Prostate gland (tissue), 2 donors: ENCODE measurements at regions not wholly inside any gene's neighbourhood (a gene's known extent, or its start where the extent isn't known, plus 50 kb on each side); places are given as distances from the start of the nearest gene placed in this dataset.

Experiments
- DNase-seq: peaks from one replicate; pipeline ENCODE4 v3.0.0-alpha.2; 2019; ENCODE audit warnings: low spot score
- H3K27ac ChIP-seq, 2 donors: fragments of 200-600 bp; sonication (generic); 2 replicates each; pipeline ENCODE4 v1.5.1; 2017 to 2019
- H3K27me3 ChIP-seq: fragments of 200-600 bp; sonication (generic); replicated peaks from 2 replicates; pipeline ENCODE4 v1.5.1; 2019; ENCODE audit not compliant: insufficient read depth
- H3K36me3 ChIP-seq, 2 donors: fragments of 200-600 bp; sonication (generic); 1 replicate in 1 of 2; 2 replicates in 1 of 2; pipeline versions ENCODE4 v1.5.1 to v1.8.1; 2017 to 2019
- H3K4me1 ChIP-seq: fragments of 200-600 bp; sonication (generic); replicated peaks from 2 replicates; pipeline ENCODE4 v1.5.1; 2019
- H3K4me3 ChIP-seq, 2 donors: fragments of 200-600 bp; sonication (generic); 2 replicates each; pipeline ENCODE4 v1.5.1; 2017 to 2019
- H3K9me3 ChIP-seq: fragments of 200-600 bp; sonication (generic); 2 replicates; pipeline ENCODE4 v1.5.1; 2017
- CTCF ChIP-seq, 4 experiments: fragments of 200-600 bp in 2 of 4; fragments of 450-650 bp in 2 of 4; sonication (generic) in 2 of 4; IDR thresholded peaks; 1 replicate in 3 of 4; 2 replicates in 1 of 4; pipeline ENCODE4 v1.5.1; 2016 to 2019; ENCODE audit warnings: antibody characterized with exemption in 4 of 4, mild to moderate bottlenecking in 2 of 4, moderate library complexity in 2 of 4
- POLR2A ChIP-seq: fragments of 450-650 bp; IDR thresholded peaks from one replicate; pipeline ENCODE4 v1.6.1; 2016; ENCODE audit warnings: antibody characterized with exemption, mild to moderate bottlenecking
- POLR2AphosphoS5 ChIP-seq: sonication (generic); formaldehyde crosslinking; IDR thresholded peaks from one replicate; pipeline ENCODE4 v1.6.1; 2017; ENCODE audit warnings: antibody characterized with exemption
- WGBS: methylation state at CpG from one replicate; pipeline ENCODE4 v1.1.5; 2018; 5-methylcytosine and 5-hydroxymethylcytosine counted together
- intact Hi-C: fragments of 100-400 bp; cut with DNase I; formaldehyde crosslinking; loops from one replicate; pipeline ENCODE4 v1.14.2; 2022

- intact Hi-C loops = no loop called here
- no peak overlapping the region for H3K4me3 ChIP-seq
- H3K9me3 ChIP-seq = no peaks in the 10 kb centered on the region
- 49% methylated on average over 19 of the region's 19 CpGs for WGBS
- no peaks in the 10 kb centered on the region for H3K4me1 ChIP-seq
- H3K27me3 ChIP-seq = no peaks in the 10 kb centered on the region
- DNase-seq = no peak
- H3K36me3 ChIP-seq = no peaks in the 10 kb centered on the region
- no peak overlapping the region for H3K27ac ChIP-seq
- TF ChIP-seq POLR2A (no peak), CTCF (IDR thresholded peaks at IDR 0.05) (no peak), POLR2AphosphoS5 (no peak)
Observed at GRCh38 chr1:37133276-37134145, 99.2 kb upstream of the GRIK3 start.

GRCh38 chr1:37134599-37134998 lies 100.3 kb upstream of the GRIK3 start:
- Histone ChIP-seq H3K36me3 (no peaks in the 10 kb centered on the region), H3K4me1 (no peaks in the 10 kb centered on the region), H3K27me3 (no peaks in the 10 kb centered on the region), H3K27ac (no peak overlapping the region), H3K9me3 (no peaks in the 10 kb centered on the region), H3K4me3 (no peak overlapping the region)
- TF ChIP-seq CTCF (IDR thresholded peaks at IDR 0.05) = no peak
- no peak for DNase-seq
- WGBS = 70% methylated on average over 4 of the region's 4 CpGs
- intact Hi-C loops = no loop called here

GRCh38 chr1:37135032-37135431 lies 100.7 kb upstream of the GRIK3 start:
- no peak overlapping the region for H3K4me3 ChIP-seq
- no peaks in the 10 kb centered on the region for H3K4me1 ChIP-seq
- no peaks in the 10 kb centered on the region for H3K36me3 ChIP-seq
- DNase-seq = no peak
- 86% methylated on average over 8 of the region's 8 CpGs for WGBS
- intact Hi-C loops = no loop called here
- no peaks in the 10 kb centered on the region for H3K27me3 ChIP-seq
- no peaks in the 10 kb centered on the region for H3K9me3 ChIP-seq
- TF ChIP-seq POLR2AphosphoS5 (no peak), CTCF (IDR thresholded peaks at IDR 0.05) (no peak), POLR2A (no peak)
- no peak overlapping the region for H3K27ac ChIP-seq

GRCh38 chr1:37137014-37137413 lies 102.7 kb upstream of the GRIK3 start:
- Histone ChIP-seq H3K4me1 (no peaks in the 10 kb centered on the region), H3K27me3 (no peaks in the 10 kb centered on the region), H3K4me3 (no peak overlapping the region), H3K27ac (no peak overlapping the region), H3K36me3 (no peaks in the 10 kb centered on the region), H3K9me3 (no peaks in the 10 kb centered on the region)
- TF ChIP-seq CTCF (IDR thresholded peaks at IDR 0.05) (no peak), POLR2A (no peak), POLR2AphosphoS5 (no peak)
- 64% methylated on average over 7 of the region's 7 CpGs for WGBS
- DNase-seq = no peak
- intact Hi-C loops = no loop called here

GRCh38 chr1:37137601-37138000 lies 103.3 kb upstream of the GRIK3 start:
- Histone ChIP-seq H3K27ac (no peak overlapping the region), H3K9me3 (no peaks in the 10 kb centered on the region), H3K27me3 (no peaks in the 10 kb centered on the region), H3K4me1 (no peaks in the 10 kb centered on the region), H3K36me3 (no peaks in the 10 kb centered on the region), H3K4me3 (no peak overlapping the region)
- DNase-seq = no peak
- intact Hi-C loops = no loop called here
- TF ChIP-seq POLR2AphosphoS5 = no peak
- TF ChIP-seq CTCF (IDR thresholded peaks at IDR 0.05) = no peak
- TF ChIP-seq POLR2A = no peak
- 84% methylated on average over 4 of the region's 4 CpGs for WGBS
